HepG2 (cell line): ENCODE measurements at regions not wholly inside any gene's neighbourhood (a gene's known extent, or its start where the extent isn't known, plus 50 kb on each side); places are given as distances from the start of the nearest gene placed in this dataset.

ENCODE experiments used
- ARID5B ChIP-seq: IDR thresholded peaks from 2 replicates; pipeline ENCODE4 v1.4.0; 2020; ENCODE audit warnings: mild to moderate bottlenecking, missing genetic modification reagents
- FOXP1 ChIP-seq, 2 experiments: fragments of 450-650 bp in 1 of 2; IDR thresholded peaks; 2 replicates each; pipeline ENCODE4 v1.6.1; 2017 to 2018; ENCODE audit warnings: antibody characterized with exemption in 1 of 2
- HMG20B ChIP-seq: conservative IDR thresholded peaks from 2 replicates; pipeline ENCODE4 v1.6.1; 2016; ENCODE audit warnings: missing genetic modification reagents, missing compliant biosample characterization
- MAX ChIP-seq: IDR thresholded peaks from 2 replicates; pipeline ENCODE4 v1.6.1; 2012; ENCODE audit warnings: inconsistent platforms
- MYPOP ChIP-seq: sonication (generic); formaldehyde crosslinking; IDR thresholded peaks from 2 replicates; pipeline ENCODE4 v1.8.1; 2023; ENCODE audit warnings: mild to moderate bottlenecking, moderate library complexity, missing genetic modification reagents
- PAXIP1 ChIP-seq: sonication (generic); formaldehyde crosslinking; conservative IDR thresholded peaks from 2 replicates; pipeline ENCODE4 v1.4.0; 2020; ENCODE audit warnings: mild to moderate bottlenecking, missing genetic modification reagents, moderate library complexity
- PHF21A ChIP-seq: sonication (generic); formaldehyde crosslinking; IDR thresholded peaks from 2 replicates; pipeline ENCODE4 v1.5.0; 2020; ENCODE audit warnings: mild to moderate bottlenecking, missing genetic modification reagents
- PRMT3 ChIP-seq: sonication (generic); formaldehyde crosslinking; IDR thresholded peaks from 2 replicates; pipeline ENCODE4 v1.8.1; 2022; ENCODE audit warnings: low read depth, mild to moderate bottlenecking, moderate library complexity, missing genetic modification reagents, borderline replicate concordance
- SAP130 ChIP-seq: IDR thresholded peaks from 2 replicates; pipeline ENCODE4 v1.6.1; 2016; ENCODE audit warnings: low read depth
- SETDB1 ChIP-seq: sonication (generic); formaldehyde crosslinking; IDR thresholded peaks from 2 replicates; pipeline ENCODE4 v1.5.1; 2020; ENCODE audit warnings: missing genetic modification reagents, mild to moderate bottlenecking, borderline replicate concordance
- ZBTB34 ChIP-seq: sonication (generic); formaldehyde crosslinking; IDR thresholded peaks from 2 replicates; pipeline ENCODE4 v1.8.0; 2022; ENCODE audit warnings: mild to moderate bottlenecking, missing genetic modification reagents
- ZBTB8A ChIP-seq: sonication (generic); formaldehyde crosslinking; IDR thresholded peaks from 2 replicates; pipeline ENCODE4 v1.4.0; 2020; ENCODE audit warnings: mild to moderate bottlenecking, low read depth, missing genetic modification reagents, borderline replicate concordance
- ZGPAT ChIP-seq: IDR thresholded peaks from 2 replicates; pipeline ENCODE4 v1.6.1; 2016; ENCODE audit warnings: mild to moderate bottlenecking
- ZKSCAN5 ChIP-seq: sonication (generic); formaldehyde crosslinking; IDR thresholded peaks from 2 replicates; pipeline ENCODE4 v1.5.1; 2020; ENCODE audit warnings: mild to moderate bottlenecking, missing genetic modification reagents
- ZNF800 ChIP-seq: sonication (generic); formaldehyde crosslinking; IDR thresholded peaks from 2 replicates; pipeline ENCODE4 v1.4.0; 2020; ENCODE audit warnings: missing genetic modification reagents

GRCh38 chr12:93005928-93006392 is 76.9 kb upstream of the EEA1 start (continued):
- TF ChIP-seq ZGPAT (CRISPR knock-in tag) (peak; percentile 59; the same call in 1 of the 2 replicates), MYPOP (CRISPR knock-in tag) (0 out of 2 replicates have a peak, but pooled peaks have one; percentile 40), ARID5B (CRISPR knock-in tag) (peak; percentile 79; the same call in 1 of the 2 replicates), ZKSCAN5 (CRISPR knock-in tag) (peak; percentile 64), PRMT3 (CRISPR knock-in tag) (no peak), SAP130 (CRISPR knock-in tag) (peak; percentile 73), PHF21A (CRISPR knock-in tag) (peak; percentile 75; the same call in 1 of the 2 replicates), ZBTB34 (peak; percentile 17; the same call in 1 of the 2 replicates), HMG20B (CRISPR knock-in tag) (peak; percentile 54; the same call in 1 of the 2 replicates), ZNF800 (CRISPR knock-in tag) (no peak; the same call in 1 of the 2 replicates), MAX (peak; percentile 88), ZBTB8A (CRISPR knock-in tag) (no peak), PAXIP1 (CRISPR knock-in tag) (peak; percentile 71), FOXP1 (IDR thresholded peaks at IDR 0.05) (no peak), FOXP1 (CRISPR knock-in tag; IDR thresholded peaks at IDR 0.05) (0 out of 2 replicates have a peak, but pooled peaks have one; percentile 30), SETDB1 (CRISPR knock-in tag) (no peak)
